Loucy (cell line): ENCODE measurements at regions not wholly inside any gene's neighbourhood (a gene's known extent, or its start where the extent isn't known, plus 50 kb on each side); places are given as distances from the start of the nearest gene placed in this dataset.

Experiments used
- H2AFZ ChIP-seq: fragments of 200-600 bp; sonication (generic); 2 replicates; pipeline ENCODE4 v1.6.0; 2016; ENCODE audit warnings: antibody characterized with exemption, mild to moderate bottlenecking, low read length, moderate library complexity
- H3F3A ChIP-seq: fragments of 200-600 bp; 2 replicates; pipeline ENCODE4 v1.6.0; 2016; ENCODE audit warnings: antibody characterized with exemption, low read depth, mild to moderate bottlenecking
- H3K27me3 ChIP-seq: fragments of 200-600 bp; sonication (generic); 2 replicates; pipeline ENCODE4 v1.6.1; 2014; ENCODE audit warnings: low read length, mild to moderate bottlenecking; ENCODE audit not compliant: insufficient read depth, poor library complexity, severe bottlenecking
- H3K36me3 ChIP-seq: fragments of 200-600 bp; sonication (generic); 2 replicates; pipeline ENCODE4 v1.6.1; 2016; ENCODE audit warnings: low read length; ENCODE audit not compliant: insufficient read depth
- H3K4me1 ChIP-seq: fragments of 200-600 bp; sonication (generic); 2 replicates; pipeline ENCODE4 v1.5.1; 2014; ENCODE audit warnings: low read length, mild to moderate bottlenecking; ENCODE audit not compliant: insufficient read depth, poor library complexity, severe bottlenecking
- H3K4me2 ChIP-seq: fragments of 200-600 bp; sonication (generic); 2 replicates; pipeline ENCODE4 v1.6.0; 2014; ENCODE audit warnings: antibody characterized with exemption, low read length, low read depth, mild to moderate bottlenecking; ENCODE audit not compliant: poor library complexity, severe bottlenecking
- H3K4me3 ChIP-seq: fragments of 200-600 bp; sonication (generic); 2 replicates; pipeline ENCODE4 v1.5.1; 2014; ENCODE audit warnings: low read length, mild to moderate bottlenecking, mixed read lengths; ENCODE audit not compliant: poor library complexity, severe bottlenecking
- H3K79me2 ChIP-seq: fragments of 200-600 bp; sonication (generic); 2 replicates; pipeline ENCODE4 v1.6.1; 2014; ENCODE audit warnings: low read length; ENCODE audit not compliant: insufficient read depth
- H3K9ac ChIP-seq: fragments of 200-600 bp; sonication (generic); 2 replicates; pipeline ENCODE4 v1.6.0; 2014; ENCODE audit warnings: mild to moderate bottlenecking, low read depth, low read length, moderate library complexity; ENCODE audit not compliant: poor library complexity, severe bottlenecking
- H3K9me2 ChIP-seq: fragments of 200-600 bp; sonication (generic); replicated peaks from 2 replicates; pipeline ENCODE4 v1.6.1; 2016; ENCODE audit warnings: low read depth, low read length, mixed read lengths
- H3K9me3 ChIP-seq: fragments of 200-600 bp; sonication (generic); 2 replicates; pipeline ENCODE4 v1.6.1; 2014; ENCODE audit warnings: mild to moderate bottlenecking, antibody characterized with exemption, low read length, low read depth; ENCODE audit not compliant: insufficient read depth
- H4K20me1 ChIP-seq: fragments of 200-600 bp; sonication (generic); 2 replicates; pipeline ENCODE4 v1.6.0; 2014; ENCODE audit warnings: antibody characterized with exemption, low read length, mild to moderate bottlenecking; ENCODE audit not compliant: insufficient read depth, poor library complexity, severe bottlenecking
- EZH2phosphoT487 ChIP-seq: fragments of 200-600 bp; IDR thresholded peaks from 2 replicates; pipeline ENCODE4 v1.6.1; 2018; ENCODE audit warnings: antibody characterized with exemption, mild to moderate bottlenecking, moderate library complexity, borderline replicate concordance
- TF ChIP-seq, protein P1 (sequence below): fragments of 200-600 bp; sonication (generic); conservative IDR thresholded peaks from 2 replicates; pipeline ENCODE4 v1.5.1; 2014; ENCODE audit warnings: mild to moderate bottlenecking, antibody characterized with exemption, low read length

GRCh38 chr14:65928995-65929394 is 516.5 kb downstream of the FUT8 start:
- H3K9me3 ChIP-seq: no peaks in the 10 kb centered on the region
- no peaks in the 10 kb centered on the region for H3K79me2 ChIP-seq
- no peak overlapping the region for H3K4me3 ChIP-seq
- H3K4me2 ChIP-seq: no peak overlapping the region
- no peaks in the 10 kb centered on the region for H3K36me3 ChIP-seq
- peaks cover 29% of the 10 kb centered on the region for H3K4me1 ChIP-seq
- H3K9ac ChIP-seq: no peak overlapping the region
- H3K9me2 ChIP-seq: no peaks in the 10 kb centered on the region
- TF ChIP-seq, protein P1, sequence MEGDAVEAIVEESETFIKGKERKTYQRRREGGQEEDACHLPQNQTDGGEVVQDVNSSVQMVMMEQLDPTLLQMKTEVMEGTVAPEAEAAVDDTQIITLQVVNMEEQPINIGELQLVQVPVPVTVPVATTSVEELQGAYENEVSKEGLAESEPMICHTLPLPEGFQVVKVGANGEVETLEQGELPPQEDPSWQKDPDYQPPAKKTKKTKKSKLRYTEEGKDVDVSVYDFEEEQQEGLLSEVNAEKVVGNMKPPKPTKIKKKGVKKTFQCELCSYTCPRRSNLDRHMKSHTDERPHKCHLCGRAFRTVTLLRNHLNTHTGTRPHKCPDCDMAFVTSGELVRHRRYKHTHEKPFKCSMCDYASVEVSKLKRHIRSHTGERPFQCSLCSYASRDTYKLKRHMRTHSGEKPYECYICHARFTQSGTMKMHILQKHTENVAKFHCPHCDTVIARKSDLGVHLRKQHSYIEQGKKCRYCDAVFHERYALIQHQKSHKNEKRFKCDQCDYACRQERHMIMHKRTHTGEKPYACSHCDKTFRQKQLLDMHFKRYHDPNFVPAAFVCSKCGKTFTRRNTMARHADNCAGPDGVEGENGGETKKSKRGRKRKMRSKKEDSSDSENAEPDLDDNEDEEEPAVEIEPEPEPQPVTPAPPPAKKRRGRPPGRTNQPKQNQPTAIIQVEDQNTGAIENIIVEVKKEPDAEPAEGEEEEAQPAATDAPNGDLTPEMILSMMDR: no peak
- no peak for TF ChIP-seq EZH2phosphoT487
- H3F3A ChIP-seq: no peaks in the 10 kb centered on the region
- H4K20me1 ChIP-seq: no peaks in the 10 kb centered on the region
- no peaks in the 10 kb centered on the region for H3K27me3 ChIP-seq
- no peak overlapping the region for H2AFZ ChIP-seq

GRCh38 chr14:65933400-65934069 is 521.0 kb downstream of the FUT8 start:
- no peak overlapping the region for H3K4me2 ChIP-seq
- no peak overlapping the region for H2AFZ ChIP-seq
- no peaks in the 10 kb centered on the region for H3K9me2 ChIP-seq
- H3K27me3 ChIP-seq: no peaks in the 10 kb centered on the region
- H3K9me3 ChIP-seq: no peaks in the 10 kb centered on the region
- H3K9ac ChIP-seq: no peak overlapping the region
- no peak for TF ChIP-seq EZH2phosphoT487
- TF ChIP-seq, protein P1: no peak
- no peaks in the 10 kb centered on the region for H3F3A ChIP-seq
- no peaks in the 10 kb centered on the region for H3K36me3 ChIP-seq
- no peaks in the 10 kb centered on the region for H3K79me2 ChIP-seq
- H3K4me1 ChIP-seq: peaks cover 30% of the 10 kb centered on the region
- H3K4me3 ChIP-seq: no peak overlapping the region
- H4K20me1 ChIP-seq: no peaks in the 10 kb centered on the region

- no peaks in the 10 kb centered on the region for H3K79me2 ChIP-seq
- H4K20me1 ChIP-seq: no peaks in the 10 kb centered on the region
- no peaks in the 10 kb centered on the region for H3K9me2 ChIP-seq
- H3K9me3 ChIP-seq: no peaks in the 10 kb centered on the region
- no peak overlapping the region for H3K4me2 ChIP-seq
- H3K27me3 ChIP-seq: no peaks in the 10 kb centered on the region
- H2AFZ ChIP-seq: no peak overlapping the region
- TF ChIP-seq EZH2phosphoT487: no peak
- TF ChIP-seq, protein P1: no peak
- H3K9ac ChIP-seq: no peak overlapping the region
- no peak overlapping the region for H3K4me3 ChIP-seq
- H3F3A ChIP-seq: no peaks in the 10 kb centered on the region
- no peaks in the 10 kb centered on the region for H3K36me3 ChIP-seq
- peaks cover 28% of the 10 kb centered on the region for H3K4me1 ChIP-seq
Measured at GRCh38 chr14:65934070-65934435, 521.5 kb downstream of the FUT8 start.
